ENCODE measurements at regions not wholly inside any gene's neighbourhood (a gene's known extent, or its start where the extent isn't known, plus 50 kb on each side); places are given as distances from the start of the nearest gene placed in this dataset.

GRCh38 chr1:67482733-67483482, 52.7 kb upstream of the SERBP1 start:
- TF ChIP-seq CTCF (IDR thresholded peaks at IDR 0.05), result no peak
- no peak for TF ChIP-seq ZFX (IDR thresholded peaks at IDR 0.05; ENCODE audit: borderline replicate concordance)
- no peak overlapping the region for H3K27ac ChIP-seq

- no peak overlapping the region for H3K27ac ChIP-seq
- TF ChIP-seq CTCF (IDR thresholded peaks at IDR 0.05) (no peak), ZFX (IDR thresholded peaks at IDR 0.05; ENCODE audit: borderline replicate concordance) (no peak)
These were observed 54.3 kb upstream of the SERBP1 start for GRCh38 chr1:67484492-67484891.

- TF ChIP-seq ZFX (IDR thresholded peaks at IDR 0.05; ENCODE audit: borderline replicate concordance) (no peak), CTCF (IDR thresholded peaks at IDR 0.05) (no peak)
- H3K27ac ChIP-seq, result no peak overlapping the region
These were observed 55.0 kb upstream of the SERBP1 start for GRCh38 chr1:67485046-67485811.

GRCh38 chr1:67489643-67490042, 59.4 kb upstream of the SERBP1 start:
- no peak for TF ChIP-seq ZFX (IDR thresholded peaks at IDR 0.05; ENCODE audit: borderline replicate concordance)
- no peak for TF ChIP-seq CTCF (IDR thresholded peaks at IDR 0.05)
- H3K27ac ChIP-seq, result no peak overlapping the region

GRCh38 chr1:67491280-67491679, 61.1 kb upstream of the SERBP1 start:
- H3K27ac ChIP-seq, result no peak overlapping the region
- TF ChIP-seq CTCF (IDR thresholded peaks at IDR 0.05) (no peak), ZFX (IDR thresholded peaks at IDR 0.05; ENCODE audit: borderline replicate concordance) (no peak)

GRCh38 chr1:67493148-67493547, 62.9 kb upstream of the SERBP1 start:
- H3K27ac ChIP-seq, result no peak overlapping the region
- no peak for TF ChIP-seq ZFX (IDR thresholded peaks at IDR 0.05; ENCODE audit: borderline replicate concordance)
- TF ChIP-seq CTCF (IDR thresholded peaks at IDR 0.05), result no peak

- no peak overlapping the region for H3K27ac ChIP-seq
- TF ChIP-seq CTCF (IDR thresholded peaks at IDR 0.05), result no peak
- TF ChIP-seq ZFX (IDR thresholded peaks at IDR 0.05; ENCODE audit: borderline replicate concordance), result no peak
These were observed 65.1 kb upstream of the SERBP1 start for GRCh38 chr1:67495327-67495726.
